GM12872 (cell line): ENCODE measurements at regions not wholly inside any gene's neighbourhood (a gene's known extent, or its start where the extent isn't known, plus 50 kb on each side); places are given as distances from the start of the nearest gene placed in this dataset.

ENCODE experiments used
- CTCF ChIP-seq: IDR thresholded peaks from 3 replicates; pipeline ENCODE4 v1.5.1; 2011; ENCODE audit warnings: low read depth, mild to moderate bottlenecking, low read length, moderate library complexity; ENCODE audit not compliant: insufficient read depth

DNA sequence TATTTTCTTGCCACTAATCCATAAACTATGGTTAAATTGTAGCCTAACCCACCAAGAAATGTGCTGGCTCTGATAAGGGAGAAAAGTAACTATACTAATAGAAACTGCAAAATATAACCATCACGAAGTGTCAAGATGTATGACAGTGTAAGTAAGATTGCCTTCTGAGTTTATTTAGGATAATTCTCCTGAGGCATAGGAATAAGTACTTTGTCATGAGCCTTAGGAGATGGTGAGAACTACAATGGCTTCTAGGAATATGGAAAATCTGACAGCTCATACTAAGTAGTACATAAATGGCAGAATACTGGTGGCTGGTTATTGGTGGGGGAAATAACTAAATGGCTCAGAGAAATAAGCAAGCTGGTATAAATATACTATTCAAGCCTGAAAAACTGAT is 543.9 kb downstream of the PRR16 start:
- TF ChIP-seq CTCF, result no peak

DNA sequence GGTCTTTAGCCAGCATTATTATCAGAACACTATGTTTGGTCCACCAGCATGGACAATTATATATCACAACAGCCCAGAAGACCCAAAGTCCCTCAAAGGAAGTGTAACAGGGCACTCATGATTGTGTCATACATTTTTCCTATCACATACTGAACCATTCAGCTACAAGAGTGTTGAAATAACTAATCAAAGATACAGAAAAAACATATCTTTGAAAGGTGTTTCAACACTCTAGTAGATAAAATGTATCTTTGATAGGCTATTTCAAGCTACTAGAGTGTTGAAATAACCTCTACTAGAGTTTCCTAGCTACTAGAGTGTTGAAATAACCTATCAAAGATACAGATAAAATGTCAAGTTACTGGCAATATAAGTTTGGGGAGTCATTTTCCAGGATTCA is 545.0 kb downstream of the PRR16 start:
- no peak for TF ChIP-seq CTCF

DNA sequence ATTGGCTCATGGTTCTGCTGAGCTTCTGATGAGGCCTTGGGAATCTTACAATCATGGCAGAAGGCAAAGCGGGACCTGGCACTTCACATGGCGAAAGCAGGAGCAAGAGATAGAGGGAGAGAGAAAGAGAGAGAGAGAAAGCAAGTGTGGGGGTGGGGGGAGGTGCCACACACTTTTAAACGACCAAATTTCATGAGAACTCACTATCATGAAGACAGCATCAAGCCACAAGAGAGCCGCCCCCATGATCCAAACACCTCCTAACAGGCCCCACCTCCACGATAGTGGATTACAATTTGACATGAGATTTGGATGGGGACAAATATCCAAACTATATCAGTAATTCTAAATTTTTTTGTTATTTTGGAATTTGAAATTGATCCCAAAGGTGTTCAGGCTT is 553.9 kb downstream of the PRR16 start:
- no peak for TF ChIP-seq CTCF

DNA sequence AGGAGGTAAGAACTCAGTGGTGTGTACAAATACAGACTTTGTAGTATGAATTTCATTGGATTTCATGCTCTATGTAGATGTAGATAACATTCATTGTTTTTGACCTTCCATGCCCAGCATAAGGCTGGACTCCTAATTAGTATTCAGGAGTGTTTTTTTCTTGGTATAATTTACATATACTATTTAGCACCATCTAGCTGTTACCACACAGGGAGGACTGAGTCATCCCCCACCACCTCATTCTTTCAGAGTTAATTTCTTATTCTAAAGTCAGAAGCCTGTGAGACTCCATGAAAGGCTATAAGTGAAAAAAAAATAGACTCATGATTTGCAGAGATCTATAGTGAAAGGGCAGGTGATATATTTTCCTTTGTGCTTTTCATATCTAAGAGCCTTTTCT is 555.0 kb downstream of the PRR16 start:
- no peak for TF ChIP-seq CTCF

DNA sequence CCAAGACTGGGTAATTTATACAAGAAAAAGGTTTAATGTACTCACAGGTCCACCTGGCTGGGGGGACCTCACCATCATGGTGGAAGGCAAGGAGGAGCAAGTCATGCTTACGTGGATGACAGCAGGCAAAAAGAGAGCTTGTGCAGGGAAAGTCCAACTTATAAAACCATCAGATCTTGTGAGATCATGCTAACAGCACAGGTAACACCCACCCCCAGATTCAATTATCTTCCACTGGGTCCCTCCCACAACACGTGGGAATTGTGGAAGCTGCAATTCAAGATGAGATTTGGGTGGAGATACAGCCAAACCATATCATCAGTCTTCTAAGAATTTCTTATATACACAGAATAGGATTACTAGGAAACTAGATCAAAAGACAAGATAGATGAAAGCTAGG is 555.6 kb downstream of the PRR16 start:
- TF ChIP-seq CTCF, result no peak

DNA sequence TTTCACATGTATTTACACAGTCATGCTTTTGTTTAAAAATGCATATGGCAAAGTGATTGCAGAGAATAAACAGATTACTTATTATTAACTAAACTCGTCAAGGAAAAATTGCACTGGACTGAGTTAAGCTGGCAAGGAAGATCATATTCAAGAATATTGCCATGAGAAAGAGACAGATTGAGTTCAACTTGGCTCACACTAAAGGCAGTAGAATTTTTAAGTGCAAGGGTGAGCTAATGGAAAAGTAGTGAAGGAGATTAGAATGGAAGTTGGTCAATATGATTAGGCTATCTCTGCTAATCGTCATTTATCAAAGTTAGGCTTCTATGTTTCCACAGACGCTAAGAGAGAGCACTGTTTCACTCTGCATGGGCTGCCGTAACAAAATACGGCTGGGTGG is 557.6 kb downstream of the PRR16 start:
- no peak for TF ChIP-seq CTCF

GRCh38 chr5:121024416-121025311 is 560.6 kb downstream of the PRR16 start:
- TF ChIP-seq CTCF, result no peak
